ENCODE measurements at regions not wholly inside any gene's neighbourhood (a gene's known extent, or its start where the extent isn't known, plus 50 kb on each side); places are given as distances from the start of the nearest gene placed in this dataset.
A peak's percentile ranks its signal among the peaks of the same experiment; 100 is the strongest.
"Not testable (repeated sequence)": the region's sequence is repeated elsewhere in the genome, so short reads cannot be mapped to it uniquely, and the experiment has no call there.

DNA sequence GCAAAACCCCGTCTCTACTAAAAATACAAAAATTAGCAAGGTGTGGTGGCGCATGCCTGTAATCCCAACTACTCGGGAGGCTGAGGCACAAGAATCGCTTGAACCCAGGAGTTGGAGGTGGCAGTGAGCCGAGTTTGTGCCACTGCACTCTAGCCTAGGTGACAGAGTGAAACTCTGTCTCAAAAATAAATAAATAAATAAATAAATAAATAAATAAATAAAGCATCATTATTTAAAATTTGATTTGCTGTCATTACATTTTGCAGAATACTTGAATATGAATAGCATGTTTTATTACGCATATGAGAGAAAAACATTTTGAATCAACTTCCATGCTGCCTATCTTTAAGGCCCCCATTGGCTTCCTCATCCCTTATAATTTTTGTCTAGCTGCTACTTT, 53.4 kb upstream of the MED14 start:
- H3K4me1 Mint-ChIP-seq; ATAC-seq; H3K36me3 Mint-ChIP-seq; H3K9me3 Mint-ChIP-seq; H3K27ac Mint-ChIP-seq; DNase-seq (ENCODE audit: low spot score in 2 of 2); H3K4me3 Mint-ChIP-seq: not testable (repeated sequence)

DNA sequence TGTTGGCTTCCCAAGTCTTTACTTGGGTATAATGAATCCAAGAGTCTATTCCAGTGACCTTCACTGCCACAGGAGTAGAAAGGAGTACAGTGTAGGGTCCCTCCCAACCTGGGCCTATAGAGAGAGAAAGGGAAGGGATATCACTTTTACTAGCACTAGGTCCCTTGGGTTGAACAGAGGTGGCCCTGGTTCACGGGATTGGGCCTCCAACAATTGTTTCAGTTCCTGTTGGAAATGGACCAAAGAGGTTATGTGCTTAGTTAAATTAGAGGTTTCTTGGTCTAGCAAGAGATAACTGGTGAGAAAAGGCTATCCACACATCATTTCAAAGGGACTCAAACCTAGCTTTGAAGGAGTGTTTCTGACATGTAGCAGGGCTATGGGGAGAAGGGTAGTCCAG, 57.1 kb upstream of the MED14 start:
- no peak for ATAC-seq
- H3K36me3 Mint-ChIP-seq, result peaks cover 4% of the 10 kb centered on the region
- H3K4me1 Mint-ChIP-seq, result peaks cover 6% of the 10 kb centered on the region
- no peaks in the 10 kb centered on the region for H3K9me3 Mint-ChIP-seq
- DNase-seq (ENCODE audit: low spot score in 2 of 2), result no peak
- H3K4me3 Mint-ChIP-seq, result no peak overlapping the region
- H3K27ac Mint-ChIP-seq, result no peak overlapping the region

DNA sequence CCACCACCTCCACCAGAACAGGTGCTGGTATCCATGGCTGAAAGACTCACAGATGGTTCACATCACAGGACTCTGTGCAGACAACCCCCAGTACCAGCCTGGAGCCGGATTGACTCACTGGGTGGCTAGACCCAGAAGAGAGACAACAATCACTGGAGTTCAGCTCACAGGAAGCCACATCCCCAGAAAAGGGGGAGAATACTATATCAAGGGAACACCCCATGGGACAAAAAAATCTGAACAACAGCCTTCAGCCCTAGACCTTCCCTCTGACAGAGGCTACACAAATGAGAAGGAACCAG, 59.4 kb upstream of the MED14 start:
- not testable (repeated sequence) for H3K4me3 Mint-ChIP-seq; DNase-seq (ENCODE audit: low spot score in 2 of 2); H3K9me3 Mint-ChIP-seq; ATAC-seq; H3K4me1 Mint-ChIP-seq; H3K27ac Mint-ChIP-seq; H3K36me3 Mint-ChIP-seq

DNA sequence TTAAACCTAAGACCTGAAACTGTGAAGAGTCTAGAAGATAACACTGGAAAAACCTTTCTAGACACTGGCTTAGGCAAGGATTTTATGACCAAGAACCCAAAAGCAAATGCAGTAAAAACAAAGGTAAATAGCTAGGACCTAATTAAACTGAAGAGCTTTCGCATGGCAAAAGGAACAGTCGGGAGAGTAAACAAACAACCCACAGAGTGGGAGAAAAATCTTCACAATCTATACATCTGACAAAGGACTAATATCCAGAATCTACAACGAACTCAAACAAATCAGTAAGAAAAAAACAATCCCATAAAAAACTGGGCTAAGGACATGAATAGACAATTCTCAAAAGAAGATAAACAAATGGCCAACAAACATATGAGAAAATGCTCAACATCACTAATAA, 64.4 kb upstream of the MED14 start:
- H3K4me1 Mint-ChIP-seq; ATAC-seq; H3K27ac Mint-ChIP-seq; H3K36me3 Mint-ChIP-seq; H3K4me3 Mint-ChIP-seq; H3K9me3 Mint-ChIP-seq; DNase-seq (ENCODE audit: low spot score in 2 of 2): not testable (repeated sequence)

DNA sequence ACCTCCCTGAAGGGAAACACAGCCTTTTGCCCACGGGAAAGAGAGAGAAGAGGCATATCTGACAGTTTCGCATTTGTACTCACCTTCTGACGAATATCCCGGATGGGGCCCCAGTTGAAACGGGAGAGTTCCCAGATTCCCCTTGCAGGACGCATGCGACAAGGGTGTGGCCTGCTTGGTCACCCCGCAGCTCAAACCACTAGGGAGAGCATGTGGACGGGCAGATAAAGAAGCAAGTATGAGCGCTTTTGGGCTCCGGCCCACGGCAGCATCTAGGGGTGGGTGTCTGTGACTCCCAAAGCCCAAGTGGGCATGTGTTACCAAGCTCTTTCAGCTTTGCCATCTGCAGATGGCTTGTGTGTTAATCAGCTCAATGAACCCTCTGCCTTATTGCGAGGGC, 70.1 kb upstream of the MED14 start:
- no peaks in the 10 kb centered on the region for H3K4me1 Mint-ChIP-seq
- DNase-seq (ENCODE audit: low spot score in 2 of 2) (no peak), ATAC-seq (no peak)
- no peaks in the 10 kb centered on the region for H3K36me3 Mint-ChIP-seq
- no peak overlapping the region for H3K27ac Mint-ChIP-seq
- H3K4me3 Mint-ChIP-seq, result no peak overlapping the region
- H3K9me3 Mint-ChIP-seq, result no peaks in the 10 kb centered on the region

DNA sequence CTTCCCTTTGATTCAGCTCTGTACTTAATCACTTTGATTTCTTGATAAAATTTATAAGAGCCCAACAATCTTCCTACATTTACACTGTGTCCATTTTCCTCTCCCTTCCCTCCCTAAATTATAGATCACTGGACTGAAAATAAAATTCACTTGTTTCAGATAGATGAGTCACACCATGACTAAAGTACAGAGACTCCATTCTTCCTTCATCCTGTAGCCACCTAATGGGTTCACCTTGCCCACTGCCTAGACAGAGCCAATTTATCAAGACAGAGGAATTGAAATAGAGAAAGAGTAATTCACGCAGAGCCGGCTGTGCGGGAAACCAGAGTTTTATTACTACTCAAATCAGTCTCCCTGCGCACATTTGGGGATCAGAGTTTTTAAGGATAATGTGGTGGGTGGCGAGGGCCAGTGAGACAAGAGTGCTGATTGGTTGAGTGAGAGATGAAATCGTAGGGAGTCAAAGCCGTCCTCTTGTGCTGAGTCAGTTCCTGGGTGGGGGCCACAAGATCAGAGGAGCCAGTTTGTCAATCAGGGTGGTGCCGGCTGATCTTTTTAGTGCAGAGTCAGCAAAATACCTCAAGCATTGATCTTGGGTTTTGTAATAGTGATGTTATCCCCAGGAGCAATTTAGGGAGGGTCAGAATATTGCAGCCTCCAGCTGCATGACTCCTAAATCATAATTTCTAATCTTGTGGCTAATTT, 71.3 kb upstream of the MED14 start:
- Mint-ChIP-seq H3K27ac (no peak overlapping the region), H3K9me3 (no peaks in the 10 kb centered on the region), H3K36me3 (no peaks in the 10 kb centered on the region), H3K4me1 (no peaks in the 10 kb centered on the region), H3K4me3 (no peak overlapping the region)
- no peak for ATAC-seq
- no peak for DNase-seq (ENCODE audit: low spot score in 2 of 2)

DNA sequence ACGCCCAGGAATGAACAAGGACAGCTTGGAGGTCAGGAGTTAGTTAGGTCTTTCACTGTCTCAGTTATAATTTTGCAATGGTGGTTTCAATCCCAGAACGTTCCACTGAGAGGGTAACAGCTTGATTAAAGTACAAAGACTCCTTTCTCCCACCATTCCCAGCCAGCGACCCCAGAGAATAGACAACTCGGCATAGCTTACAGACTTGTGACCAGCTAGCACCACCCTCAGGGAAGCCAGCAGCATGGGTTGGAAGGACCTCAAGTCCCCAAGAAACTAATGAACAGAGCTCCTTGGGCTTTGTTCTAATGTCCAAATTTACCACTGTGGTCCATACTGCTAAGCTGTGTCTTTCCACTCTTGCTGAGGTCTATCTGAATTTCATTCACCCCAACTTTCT, 72.0 kb upstream of the MED14 start:
- ATAC-seq, result no peak
- Mint-ChIP-seq H3K27ac (no peak overlapping the region), H3K4me3 (no peak overlapping the region), H3K9me3 (no peaks in the 10 kb centered on the region), H3K36me3 (no peaks in the 10 kb centered on the region), H3K4me1 (no peaks in the 10 kb centered on the region)
- DNase-seq (ENCODE audit: low spot score in 2 of 2), result no peak

DNA sequence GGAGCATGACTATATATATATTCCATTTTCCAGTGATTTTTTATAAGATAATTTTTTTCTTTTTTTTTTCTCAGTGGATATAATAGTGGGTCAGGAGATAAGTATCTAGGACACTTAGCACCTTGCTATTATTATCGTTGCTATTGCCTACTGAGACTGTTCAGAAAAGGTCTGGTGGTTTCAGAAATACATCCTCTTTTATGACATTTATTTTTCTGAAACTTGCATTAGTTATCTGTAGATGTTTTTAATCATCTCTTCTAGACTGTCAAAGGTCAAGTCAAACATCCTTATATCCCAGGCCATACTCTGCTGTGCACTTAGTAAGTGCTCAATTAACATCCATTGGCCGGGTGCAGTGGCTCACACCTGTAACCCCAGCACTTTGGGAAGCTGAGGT, 72.9 kb upstream of the MED14 start:
- no peaks in the 10 kb centered on the region for H3K36me3 Mint-ChIP-seq
- ATAC-seq, result no peak
- H3K4me3 Mint-ChIP-seq, result no peak overlapping the region
- no peak for DNase-seq (ENCODE audit: low spot score in 2 of 2)
- no peaks in the 10 kb centered on the region for H3K9me3 Mint-ChIP-seq
- H3K4me1 Mint-ChIP-seq, result no peaks in the 10 kb centered on the region
- no peak overlapping the region for H3K27ac Mint-ChIP-seq

DNA sequence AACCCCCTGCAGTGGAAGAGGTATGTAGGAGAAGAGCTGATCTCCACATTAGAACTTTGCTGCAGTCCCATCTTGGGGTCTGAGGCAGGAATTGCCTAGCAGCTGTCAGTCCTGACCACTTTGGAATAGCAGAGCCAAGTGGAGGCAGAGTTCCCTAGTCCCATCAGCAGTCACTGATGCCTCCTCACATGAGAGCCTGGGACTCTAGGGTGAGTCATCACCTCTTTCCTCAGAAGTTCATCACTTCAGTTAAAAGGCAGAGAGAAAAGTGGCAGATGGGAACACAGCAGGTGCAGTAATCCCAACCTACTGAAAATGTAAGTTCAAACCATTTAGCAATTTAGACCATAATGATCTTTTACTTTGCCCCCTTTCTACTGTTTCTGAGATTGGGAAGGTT, 73.9 kb upstream of the MED14 start:
- H3K27ac Mint-ChIP-seq, result no peak overlapping the region
- no peaks in the 10 kb centered on the region for H3K4me1 Mint-ChIP-seq
- ATAC-seq (no peak), DNase-seq (ENCODE audit: low spot score in 2 of 2) (no peak)
- no peak overlapping the region for H3K4me3 Mint-ChIP-seq
- H3K9me3 Mint-ChIP-seq, result no peaks in the 10 kb centered on the region
- no peaks in the 10 kb centered on the region for H3K36me3 Mint-ChIP-seq

DNA sequence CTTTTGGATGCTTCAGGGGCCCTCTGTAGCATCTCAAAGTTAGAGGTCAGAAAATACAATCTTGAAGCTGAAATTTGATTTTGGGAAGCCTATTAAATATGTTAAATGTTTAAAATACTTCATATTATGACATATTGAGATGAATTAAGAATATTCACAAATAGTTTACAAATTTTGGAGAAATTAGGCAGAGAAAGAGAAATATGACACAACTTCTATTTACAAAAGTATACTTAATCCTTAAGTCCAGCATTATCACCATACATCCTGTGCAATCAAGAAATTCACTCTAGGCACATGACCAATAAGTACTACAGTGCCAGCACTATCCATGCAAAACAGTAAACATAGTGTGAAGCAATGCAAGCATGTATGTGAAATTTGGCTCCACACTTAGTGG, 79.7 kb upstream of the MED14 start:
- not testable (repeated sequence) for H3K36me3 Mint-ChIP-seq; H3K9me3 Mint-ChIP-seq; ATAC-seq; H3K27ac Mint-ChIP-seq; H3K4me1 Mint-ChIP-seq; H3K4me3 Mint-ChIP-seq; DNase-seq (ENCODE audit: low spot score in 2 of 2)

DNA sequence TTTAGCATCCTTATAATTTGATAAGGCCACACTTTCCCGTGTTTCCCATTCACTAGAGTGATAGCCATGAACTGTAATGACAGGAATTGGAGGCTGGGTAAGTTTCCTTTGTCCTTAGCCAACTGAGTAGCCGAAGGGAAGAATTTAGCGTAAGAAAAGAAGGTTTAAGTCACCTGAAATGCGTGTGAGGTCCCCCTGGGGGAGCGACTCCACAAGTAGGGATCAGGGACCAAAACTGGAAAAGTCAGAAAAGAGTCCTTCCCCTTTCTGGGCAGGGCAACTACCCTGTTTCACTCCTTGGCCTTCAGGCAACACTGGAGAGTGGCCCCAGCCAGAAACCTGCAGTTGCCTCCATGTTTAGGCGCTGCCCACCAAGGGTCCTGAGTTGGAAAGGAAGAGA, 81.6 kb upstream of the MED14 start:
- H3K9me3 Mint-ChIP-seq, result no peaks in the 10 kb centered on the region
- no peak for DNase-seq (ENCODE audit: low spot score in 2 of 2)
- H3K36me3 Mint-ChIP-seq, result no peaks in the 10 kb centered on the region
- H3K27ac Mint-ChIP-seq, result no peak overlapping the region
- H3K4me1 Mint-ChIP-seq, result no peaks in the 10 kb centered on the region
- no peak overlapping the region for H3K4me3 Mint-ChIP-seq
- ATAC-seq, result no peak

DNA sequence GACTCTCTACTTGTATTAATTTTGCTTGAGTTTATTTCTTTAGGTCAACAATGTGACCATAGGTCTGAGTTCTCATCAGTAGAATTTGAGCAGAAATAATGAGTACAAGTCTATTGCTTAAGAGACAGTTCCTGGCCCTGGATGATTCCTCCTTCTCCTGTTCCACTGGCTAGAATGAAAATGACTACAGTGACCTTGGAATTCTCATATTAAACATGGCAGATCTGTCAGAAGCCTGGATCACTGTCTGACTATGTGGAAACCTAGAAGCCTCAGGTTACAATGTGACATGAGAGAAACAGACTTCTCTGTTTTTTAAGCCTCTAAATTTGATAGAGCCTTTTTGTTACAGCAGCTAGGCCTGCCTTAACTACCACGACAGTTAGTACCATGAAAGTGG, 82.9 kb upstream of the MED14 start:
- ATAC-seq, result no peak
- Mint-ChIP-seq H3K36me3 (no peaks in the 10 kb centered on the region), H3K27ac (no peak overlapping the region), H3K4me3 (no peak overlapping the region), H3K9me3 (no peaks in the 10 kb centered on the region), H3K4me1 (no peaks in the 10 kb centered on the region)
- no peak for DNase-seq (ENCODE audit: low spot score in 2 of 2)

DNA sequence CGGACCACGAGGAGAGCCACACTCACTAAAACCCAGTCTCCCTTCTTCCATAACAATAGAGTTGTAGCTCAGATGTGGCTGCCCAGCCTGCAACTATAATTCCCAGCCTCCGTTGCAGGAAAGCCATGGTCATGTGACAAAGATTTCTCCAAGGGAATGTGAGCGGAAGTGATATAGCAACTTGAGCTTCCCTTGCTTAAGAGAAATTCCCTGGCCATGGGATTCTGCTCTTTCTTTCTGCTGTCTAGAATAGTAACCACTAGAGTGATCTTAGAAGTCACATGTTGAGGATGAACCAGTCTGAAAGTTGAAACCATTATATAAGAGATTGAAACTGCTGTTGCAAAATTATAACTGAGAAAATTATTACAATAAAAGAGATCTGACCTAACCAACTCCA, 86.4 kb upstream of the MED14 start:
- Mint-ChIP-seq H3K4me1 (no peaks in the 10 kb centered on the region), H3K27ac (no peak overlapping the region)

DNA sequence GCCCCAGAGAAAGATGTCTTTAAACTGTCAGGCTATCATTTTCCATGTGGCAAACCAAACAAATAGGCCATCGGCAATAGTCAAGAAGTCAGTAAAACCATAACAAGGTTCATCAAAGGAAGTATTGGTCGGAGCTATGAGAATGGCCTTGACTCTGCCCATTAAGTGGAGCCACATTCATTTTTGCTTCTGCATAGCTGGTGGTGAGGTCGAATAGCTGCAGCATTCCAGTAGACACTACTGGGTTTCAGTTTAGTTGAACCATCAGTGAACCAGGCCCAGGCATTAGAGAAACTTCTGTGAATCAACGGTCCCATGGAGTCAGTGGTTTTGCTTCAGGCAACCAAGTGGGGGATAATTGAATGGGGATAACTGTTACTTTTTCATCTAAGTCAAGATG, 92.0 kb upstream of the MED14 start:
- ATAC-seq (no peak), DNase-seq (ENCODE audit: low spot score in 2 of 2) (no peak)
- Mint-ChIP-seq H3K36me3 (no peaks in the 10 kb centered on the region), H3K9me3 (peaks cover 5% of the 10 kb centered on the region), H3K27ac (no peak overlapping the region), H3K4me3 (no peak overlapping the region), H3K4me1 (no peaks in the 10 kb centered on the region)

More for the DNA sequence above, 86.4 kb upstream of the MED14 start:
- DNase-seq (ENCODE audit: low spot score in 2 of 2) (no peak), ATAC-seq (no peak)
- H3K9me3 Mint-ChIP-seq, result peaks cover 5% of the 10 kb centered on the region
- no peak overlapping the region for H3K4me3 Mint-ChIP-seq
- no peaks in the 10 kb centered on the region for H3K36me3 Mint-ChIP-seq

DNA sequence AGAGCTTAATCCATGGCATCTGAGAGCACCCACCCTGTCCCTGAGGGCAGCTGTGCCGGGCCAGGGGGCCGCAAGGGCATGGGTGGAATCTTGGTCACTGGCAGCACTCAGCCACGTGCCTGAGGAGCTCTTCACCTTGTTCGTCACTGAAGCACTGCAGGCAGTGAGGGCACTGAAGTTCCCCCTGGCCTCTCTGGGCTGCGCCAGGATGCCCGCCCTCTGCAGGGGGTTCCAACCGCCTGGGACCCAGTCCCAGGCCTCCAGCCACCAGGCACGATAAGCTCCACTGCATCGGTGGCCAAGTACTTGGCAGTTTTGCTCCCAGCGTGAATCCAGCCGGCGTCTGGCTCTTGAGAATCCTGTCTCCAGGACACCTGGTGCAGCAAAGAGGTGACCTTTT, 96.4 kb upstream of the MED14 start:
- Mint-ChIP-seq H3K4me1 (no peaks in the 10 kb centered on the region), H3K27ac (no peak overlapping the region), H3K36me3 (no peaks in the 10 kb centered on the region), H3K9me3 (no peaks in the 10 kb centered on the region), H3K4me3 (no peak overlapping the region)
- ATAC-seq (no peak), DNase-seq (ENCODE audit: low spot score in 2 of 2) (no peak)

DNA sequence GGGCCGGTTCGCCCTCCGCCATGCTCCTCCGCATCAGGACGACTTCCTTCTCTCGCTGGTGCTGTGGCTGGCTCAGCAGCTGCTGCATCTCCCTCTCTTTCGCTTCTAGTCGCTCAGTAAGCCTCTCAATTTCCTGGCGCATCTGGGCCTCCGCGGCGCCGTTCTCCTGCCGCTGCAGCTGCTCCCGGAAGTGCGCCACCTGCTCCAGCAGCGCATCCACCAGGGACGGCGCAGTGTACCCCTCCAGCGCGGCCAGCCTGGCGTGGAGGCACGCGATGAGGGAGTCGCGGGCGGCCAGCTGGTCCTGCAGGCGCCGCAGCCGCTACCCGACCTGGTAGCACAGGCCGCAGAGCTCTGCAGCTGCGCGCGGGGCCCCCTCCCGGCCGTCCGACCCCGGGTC, 97.4 kb upstream of the MED14 start:
- DNase-seq (ENCODE audit: low spot score in 2 of 2) (no peak), ATAC-seq (no peak)
- peak overlapping the region; percentile 31 for H3K4me3 Mint-ChIP-seq
- H3K4me1 Mint-ChIP-seq, result no peaks in the 10 kb centered on the region
- H3K27ac Mint-ChIP-seq, result no peak overlapping the region
- no peaks in the 10 kb centered on the region for H3K36me3 Mint-ChIP-seq
- H3K9me3 Mint-ChIP-seq, result no peaks in the 10 kb centered on the region

DNA sequence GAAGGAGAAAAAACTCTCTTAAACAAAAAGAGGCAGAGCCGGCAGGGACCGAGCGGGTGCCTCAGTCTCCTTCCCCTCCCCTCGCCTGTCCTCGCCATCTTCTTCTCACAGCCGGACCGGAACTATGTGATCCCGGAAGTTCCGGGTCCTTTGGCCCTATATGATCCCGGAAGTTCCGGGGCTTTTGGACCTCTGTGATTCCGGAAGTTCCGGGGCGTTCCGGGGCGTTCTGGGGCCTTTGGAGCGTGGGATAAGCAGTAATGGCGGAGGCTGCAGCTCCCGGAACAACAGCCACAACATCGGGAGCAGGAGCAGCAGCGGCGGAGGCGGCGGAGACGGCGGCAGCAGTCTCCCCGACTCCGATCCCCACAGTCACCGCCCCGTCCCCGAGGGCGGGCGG, 98.9 kb upstream of the MED14 start:
- Mint-ChIP-seq H3K4me3 (no peak overlapping the region), H3K36me3 (no peaks in the 10 kb centered on the region), H3K4me1 (no peaks in the 10 kb centered on the region), H3K27ac (no peak overlapping the region), H3K9me3 (no peaks in the 10 kb centered on the region)
- ATAC-seq (no peak), DNase-seq (ENCODE audit: low spot score in 2 of 2) (no peak)
